Inflammatory macrophage treated with lipopolysaccharide for 4 hours (primary cell): ENCODE measurements at regions not wholly inside any gene's neighbourhood (a gene's known extent, or its start where the extent isn't known, plus 50 kb on each side); places are given as distances from the start of the nearest gene placed in this dataset.

Source experiments
- DNase-seq: peaks from one replicate; pipeline ENCODE4 v3.0.0-alpha.2; 2020

DNA sequence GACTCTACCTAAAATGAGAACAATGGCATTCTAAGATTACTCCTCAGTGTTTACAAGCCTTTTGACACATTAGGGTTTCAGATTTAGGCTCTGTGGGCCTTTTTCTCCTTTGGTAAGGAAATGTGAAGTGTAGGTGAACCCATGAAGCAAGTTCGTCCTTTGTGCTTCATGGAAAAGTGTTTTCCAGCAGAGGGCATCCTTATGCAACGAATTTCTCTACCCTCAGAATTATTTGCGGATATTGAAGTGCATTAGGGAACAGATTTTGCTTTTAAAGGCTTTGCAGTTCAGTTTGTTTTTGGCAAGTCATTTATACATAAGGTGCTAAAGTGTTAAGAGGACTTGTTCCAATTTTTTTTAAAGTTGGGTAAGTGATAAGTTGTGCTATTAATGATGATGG is 55.7 kb upstream of the FERMT1 start:
- DNase-seq, result no peak

GRCh38 chr20:6173481-6173880 is 50.7 kb upstream of the FERMT1 start:
- DNase-seq, result no peak
